GM18505 (cell line): ENCODE measurements at regions not wholly inside any gene's neighbourhood (a gene's known extent, or its start where the extent isn't known, plus 50 kb on each side); places are given as distances from the start of the nearest gene placed in this dataset.

Source experiments
- ATAC-seq: cut with Tn5 transposase; IDR thresholded peaks from one replicate; pipeline ENCODE4 v1.9.1; 2021; ENCODE audit not compliant: unreplicated experiment
- POLR2A ChIP-seq: IDR thresholded peaks from 4 replicates; pipeline ENCODE4 v1.6.1; 2011; ENCODE audit warnings: borderline replicate concordance; ENCODE audit not compliant: insufficient read depth, insufficient read length; ENCODE audit errors: extremely low read depth

- ATAC-seq: no peak
- no peak for TF ChIP-seq POLR2A
Measured at GRCh38 chr2:66836851-66837250, 401.9 kb downstream of the MEIS1 start.

DNA sequence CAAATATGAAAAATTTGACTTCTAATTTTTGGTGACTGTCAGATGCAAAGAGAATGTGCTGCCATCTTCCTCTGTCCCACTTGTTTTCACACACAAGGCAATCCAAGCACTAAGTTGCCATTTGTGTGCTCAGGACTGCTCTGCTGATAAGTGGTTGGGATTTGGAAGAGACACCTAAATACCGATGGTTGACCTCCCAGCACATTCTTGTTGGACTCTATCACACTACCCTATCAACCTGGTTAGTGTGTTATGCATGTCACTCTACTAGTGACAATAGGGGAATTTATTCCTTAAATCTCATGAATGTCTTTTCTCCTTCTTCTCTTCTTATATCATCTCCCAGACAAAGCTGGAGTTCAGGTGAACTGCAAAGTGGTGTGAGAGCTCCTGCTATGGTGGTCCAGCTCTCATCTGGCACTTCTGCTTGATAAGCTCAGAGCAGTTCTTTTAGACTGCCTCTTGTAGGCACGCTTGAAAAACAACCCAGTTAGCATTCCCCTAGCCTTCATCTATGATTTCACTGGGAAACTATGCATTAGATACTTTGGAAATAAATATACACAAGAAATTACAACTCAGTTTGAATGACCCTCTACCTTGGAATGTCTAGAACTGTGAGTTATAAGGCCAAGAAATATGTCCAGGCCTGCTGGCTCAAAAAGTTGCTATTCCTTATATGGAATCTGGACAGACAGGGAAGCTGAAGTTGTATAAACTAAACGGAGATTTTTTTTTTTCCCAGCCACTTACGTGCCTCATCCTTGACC is 404.8 kb downstream of the MEIS1 start:
- no peak for ATAC-seq
- TF ChIP-seq POLR2A: no peak

GRCh38 chr2:66840321-66841002 is 405.5 kb downstream of the MEIS1 start:
- no peak for ATAC-seq

DNA sequence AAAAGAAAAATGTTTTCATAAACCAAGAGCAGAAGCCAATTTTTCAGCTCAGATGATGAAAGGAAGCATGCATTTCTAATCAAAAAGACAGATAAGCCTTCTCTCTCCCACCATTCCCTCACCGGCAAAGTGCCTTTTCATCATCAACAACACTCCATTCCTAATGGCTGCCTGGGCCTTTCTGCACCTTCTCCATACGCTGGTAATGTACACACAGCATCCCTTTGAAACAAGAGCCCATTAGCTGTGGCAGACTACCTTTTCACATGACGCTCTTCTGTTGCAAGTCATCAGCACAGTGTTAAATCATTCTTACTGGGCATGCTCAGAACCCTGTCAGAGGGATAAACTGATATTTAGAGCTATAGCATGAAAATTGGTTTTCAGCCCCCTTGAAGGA is 408.9 kb downstream of the MEIS1 start:
- no peak for TF ChIP-seq POLR2A
- ATAC-seq: no peak

More at GRCh38 chr2:66840321-66841002, 405.5 kb downstream of the MEIS1 start:
- no peak for TF ChIP-seq POLR2A

DNA sequence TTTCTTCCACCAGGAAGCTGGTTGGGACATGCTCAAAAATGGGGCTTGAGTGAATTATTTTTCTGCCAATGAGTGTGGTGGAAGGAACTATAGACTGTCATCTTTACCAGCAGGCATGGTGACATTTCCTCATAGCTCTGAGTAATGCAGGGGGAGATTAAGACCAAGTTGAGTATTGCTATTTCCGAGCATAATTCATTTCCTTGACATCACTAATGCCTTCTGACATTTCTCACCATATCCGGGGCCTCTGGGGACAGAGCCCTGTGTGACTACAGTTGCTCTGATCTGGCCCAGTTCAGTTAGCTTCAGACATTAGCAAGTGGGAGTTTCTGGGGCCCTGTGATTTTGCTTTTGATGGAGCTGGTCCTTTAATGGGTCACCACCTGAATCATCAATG is 410.4 kb downstream of the MEIS1 start:
- TF ChIP-seq POLR2A: no peak
- no peak for ATAC-seq

- no peak for TF ChIP-seq POLR2A
- ATAC-seq: no peak
Measured at GRCh38 chr2:66846887-66847286, 412.0 kb downstream of the MEIS1 start.

GRCh38 chr2:66849153-66849755 is 414.3 kb downstream of the MEIS1 start:
- ATAC-seq: no peak
- TF ChIP-seq POLR2A: no peak

DNA sequence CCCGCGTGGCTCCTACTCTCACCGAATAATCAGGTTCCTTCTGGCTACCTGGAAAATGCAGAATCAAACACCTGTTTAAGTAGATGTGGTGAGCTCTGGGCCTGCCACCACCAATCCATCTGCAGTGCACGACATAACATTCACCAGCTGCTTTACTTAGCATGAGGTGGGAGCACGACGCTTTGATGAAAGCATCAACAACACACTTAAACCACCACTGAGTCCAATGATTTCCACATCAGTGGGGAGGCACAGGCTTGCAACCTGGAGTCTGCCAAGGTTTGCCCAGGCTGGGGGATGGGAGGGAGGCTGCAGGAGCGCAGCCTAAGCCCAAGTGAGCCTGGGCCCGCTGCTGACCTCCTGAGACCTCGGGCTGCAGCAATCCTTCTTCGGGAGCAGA is 415.5 kb downstream of the MEIS1 start:
- TF ChIP-seq POLR2A: no peak
- ATAC-seq: no peak

DNA sequence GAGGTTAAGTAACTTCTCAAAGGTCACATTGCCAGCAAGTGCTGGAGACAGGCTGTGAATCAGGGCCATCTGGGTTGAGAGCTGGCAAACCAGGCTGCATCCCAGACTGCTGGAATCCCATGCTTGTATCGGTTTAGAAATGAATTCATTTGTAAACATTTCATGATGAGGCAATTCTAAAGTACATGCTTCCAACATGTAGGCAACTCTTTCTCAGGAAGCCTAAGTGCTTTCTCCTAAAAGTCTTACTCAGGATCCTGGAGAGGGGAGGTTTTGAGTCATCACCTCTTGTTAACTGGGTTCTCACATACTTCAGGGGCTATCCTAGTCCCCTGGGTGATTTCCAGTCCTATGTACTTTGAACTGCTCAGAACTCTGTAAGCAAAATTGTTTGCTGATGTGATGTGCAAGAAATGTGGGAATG is 416.5 kb downstream of the MEIS1 start:
- ATAC-seq: no peak
- TF ChIP-seq POLR2A: no peak

DNA sequence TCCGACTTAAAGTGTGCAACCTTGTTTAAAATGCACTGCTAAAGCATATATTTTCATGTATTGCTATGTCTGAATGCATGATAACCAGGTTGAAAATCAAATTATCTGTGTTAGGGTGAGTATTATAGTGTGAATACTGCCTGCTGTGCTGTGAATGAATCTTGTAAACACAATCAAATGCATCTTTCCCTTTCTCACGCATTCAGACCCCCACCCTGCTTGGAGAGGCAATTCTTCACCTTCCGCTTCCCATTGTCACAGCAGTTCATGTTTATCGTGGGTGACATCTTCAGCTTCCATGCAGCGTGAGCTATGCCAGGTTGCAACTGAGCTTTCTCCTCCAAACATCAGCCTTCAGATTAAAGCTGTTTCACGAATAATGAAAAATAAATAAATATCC is 418.0 kb downstream of the MEIS1 start:
- no peak for TF ChIP-seq POLR2A

DNA sequence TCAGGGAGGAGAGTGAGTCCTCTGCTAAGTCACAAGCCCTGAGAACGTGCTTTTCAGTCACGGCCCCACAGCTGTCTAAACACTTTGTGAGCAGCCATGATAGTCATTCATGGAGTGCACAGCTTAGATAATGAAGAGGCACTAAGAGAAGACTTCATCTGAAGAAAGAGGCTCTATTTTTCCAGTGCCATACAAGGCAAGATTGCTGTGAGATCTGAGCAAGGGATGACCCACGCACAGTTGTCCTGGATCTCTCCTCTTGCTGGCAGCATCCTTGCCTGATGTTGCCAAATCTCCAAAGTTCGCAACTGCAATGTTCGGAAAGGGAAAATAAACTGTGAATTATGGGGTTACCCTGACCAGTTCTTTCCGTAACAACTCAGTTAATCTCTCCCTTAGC is 418.7 kb downstream of the MEIS1 start:
- ATAC-seq: no peak

More for the DNA sequence above, 418.0 kb downstream of the MEIS1 start:
- ATAC-seq: no peak

DNA sequence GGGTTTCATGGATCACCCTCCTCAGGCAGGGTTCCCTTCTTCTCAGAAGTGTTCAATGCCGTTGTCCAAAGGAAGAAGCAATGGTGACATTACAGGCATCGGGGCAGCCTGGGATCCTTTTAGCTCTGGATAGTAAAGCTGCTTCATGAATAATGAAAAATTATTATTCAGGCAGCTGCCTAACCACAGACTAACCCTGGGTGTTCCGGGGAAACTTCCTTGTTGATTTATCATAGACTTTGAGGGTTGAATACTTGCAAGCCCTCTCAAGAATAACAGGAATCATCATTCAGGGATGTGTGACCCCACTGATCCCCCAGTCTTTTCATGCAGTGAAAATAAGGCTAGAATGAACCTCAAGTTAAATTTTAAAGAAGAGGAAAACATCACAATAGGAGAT is 419.4 kb downstream of the MEIS1 start:
- TF ChIP-seq POLR2A: no peak
- no peak for ATAC-seq

More for the DNA sequence above, 418.7 kb downstream of the MEIS1 start:
- TF ChIP-seq POLR2A: no peak

GRCh38 chr2:66862885-66863650 is 428.1 kb downstream of the MEIS1 start:
- no peak for ATAC-seq

More at GRCh38 chr2:66862885-66863650, 428.1 kb downstream of the MEIS1 start:
- no peak for TF ChIP-seq POLR2A
